HPDE6-E6E7 (cell line): ENCODE measurements at regions not wholly inside any gene's neighbourhood (a gene's known extent, or its start where the extent isn't known, plus 50 kb on each side); places are given as distances from the start of the nearest gene placed in this dataset.
"Not testable (repeated sequence)": the region's sequence is repeated elsewhere in the genome, so short reads cannot be mapped to it uniquely, and the experiment has no call there.

Experiments
- DNase-seq: peaks from one replicate; pipeline ENCODE4 v3.0.0; 2011; ENCODE audit warnings: missing footprints; ENCODE audit errors: extremely low spot score

- no peak for DNase-seq
These were observed 208.6 kb upstream of the SAMSN1 start for GRCh38 chr21:14754682-14755081.

- no peak for DNase-seq
These were observed 208.1 kb upstream of the SAMSN1 start for GRCh38 chr21:14754259-14754604.

GRCh38 chr21:14753466-14754258, 207.5 kb upstream of the SAMSN1 start:
- DNase-seq = no peak

GRCh38 chr21:14753069-14753465, 207.0 kb upstream of the SAMSN1 start:
- no peak for DNase-seq

GRCh38 chr21:14752345-14752909, 206.3 kb upstream of the SAMSN1 start:
- no peak for DNase-seq

- DNase-seq = no peak
These were observed 205.7 kb upstream of the SAMSN1 start for GRCh38 chr21:14751602-14752344.

- DNase-seq = no peak
These were observed 204.9 kb upstream of the SAMSN1 start for GRCh38 chr21:14751011-14751410.

GRCh38 chr21:14750041-14750440, 203.9 kb upstream of the SAMSN1 start:
- DNase-seq = no peak

- DNase-seq = no peak
These were observed 202.5 kb upstream of the SAMSN1 start for GRCh38 chr21:14748662-14749061.

- no peak for DNase-seq
These were observed 198.3 kb upstream of the SAMSN1 start for GRCh38 chr21:14744368-14744767.

- DNase-seq = no peak
These were observed 196.0 kb upstream of the SAMSN1 start for GRCh38 chr21:14742119-14742518.

GRCh38 chr21:14741256-14741655, 195.1 kb upstream of the SAMSN1 start:
- DNase-seq = peak; percentile 8

- peak; percentile 45 for DNase-seq
These were observed 194.6 kb upstream of the SAMSN1 start for GRCh38 chr21:14740692-14741091.

GRCh38 chr21:14740116-14740515, 194.0 kb upstream of the SAMSN1 start:
- no peak for DNase-seq

- no peak for DNase-seq
These were observed 193.5 kb upstream of the SAMSN1 start for GRCh38 chr21:14739590-14739989.

- not testable (repeated sequence) for DNase-seq
These were observed 192.5 kb upstream of the SAMSN1 start for GRCh38 chr21:14738576-14738975.

- DNase-seq = peak; percentile 3
These were observed 191.8 kb upstream of the SAMSN1 start for GRCh38 chr21:14737922-14738321.

GRCh38 chr21:14737284-14737691, 191.2 kb upstream of the SAMSN1 start:
- no peak for DNase-seq

- no peak for DNase-seq
These were observed 190.6 kb upstream of the SAMSN1 start for GRCh38 chr21:14736672-14737071.

- DNase-seq = no peak
These were observed 190.0 kb upstream of the SAMSN1 start for GRCh38 chr21:14736162-14736561.

GRCh38 chr21:14734833-14735232, 188.7 kb upstream of the SAMSN1 start:
- no peak for DNase-seq

GRCh38 chr21:14734191-14734590, 188.1 kb upstream of the SAMSN1 start:
- DNase-seq = no peak

GRCh38 chr21:14725219-14725618, 179.1 kb upstream of the SAMSN1 start:
- DNase-seq = no peak
